A549 (cell line): ENCODE measurements at regions not wholly inside any gene's neighbourhood (a gene's known extent, or its start where the extent isn't known, plus 50 kb on each side); places are given as distances from the start of the nearest gene placed in this dataset.

ENCODE experiments used
- BHLHE40 ChIP-seq: IDR thresholded peaks from 2 replicates; pipeline ENCODE4 v1.6.1; 2012; ENCODE audit warnings: low read depth, low read length, inconsistent platforms
- CTCF ChIP-seq: fragments of >200 bp; sonication (Bioruptor Twin); formaldehyde crosslinking; IDR thresholded peaks from 3 replicates; pipeline ENCODE4 v1.5.1; 2016
- HES2 ChIP-seq: fragments of >200 bp; sonication (Bioruptor Twin); formaldehyde crosslinking; IDR thresholded peaks from 2 replicates; pipeline ENCODE4 v1.6.1; 2016
- JUNB ChIP-seq: fragments of >200 bp; sonication (Bioruptor Twin); formaldehyde crosslinking; IDR thresholded peaks from 2 replicates; pipeline ENCODE4 v1.6.1; 2016
- PBX3 ChIP-seq: IDR thresholded peaks from 2 replicates; pipeline ENCODE4 v1.6.1; 2012
- POLR2A ChIP-seq: IDR thresholded peaks from 2 replicates; pipeline ENCODE4 v1.6.1; 2012; ENCODE audit warnings: mild to moderate bottlenecking, low read length
- RAD21 ChIP-seq, 2 experiments: fragments of >200 bp in 1 of 2; sonication (Bioruptor Twin) in 1 of 2; formaldehyde crosslinking in 1 of 2; IDR thresholded peaks in 1 of 2; conservative IDR thresholded peaks in 1 of 2; 2 replicates in 1 of 2; 3 replicates in 1 of 2; pipeline ENCODE4 v1.6.1; 2012 to 2018; ENCODE audit warnings: inconsistent platforms in 1 of 2
- ZNF302 ChIP-seq: fragments of 250-450 bp; sonication (Bioruptor Pico); IDR thresholded peaks from 2 replicates; pipeline ENCODE4 v1.9.0; 2021; ENCODE audit warnings: inconsistent platforms, mild to moderate bottlenecking, moderate library complexity

GRCh38 chr9:105887679-105888078 is 193.3 kb downstream of the TMEM38B start:
- no peak for TF ChIP-seq JUNB
- TF ChIP-seq ZNF302 (CRISPR knock-in tag) = no peak
- no peak for TF ChIP-seq BHLHE40
- no peak for TF ChIP-seq CTCF
- TF ChIP-seq RAD21 (conservative IDR thresholded peaks at IDR 0.05 in 1 of 2, IDR thresholded peaks at IDR 0.05 in 1 of 2) = no peak
- no peak for TF ChIP-seq POLR2A
- TF ChIP-seq PBX3 = no peak
- TF ChIP-seq HES2 = no peak
